ENCODE measurements at regions not wholly inside any gene's neighbourhood (a gene's known extent, or its start where the extent isn't known, plus 50 kb on each side); places are given as distances from the start of the nearest gene placed in this dataset.

- TF ChIP-seq CTCF (IDR thresholded peaks at IDR 0.05) (no peak), POLR2A (IDR thresholded peaks at IDR 0.05; ENCODE audit: low read depth) (no peak), EP300 (IDR thresholded peaks at IDR 0.05) (no peak)
Observed at GRCh38 chr12:113725557-113725876, 240.6 kb downstream of the RBM19 start.

Data from esophagus muscularis mucosa (tissue), 4 donors.